ENCODE measurements at regions not wholly inside any gene's neighbourhood (a gene's known extent, or its start where the extent isn't known, plus 50 kb on each side); places are given as distances from the start of the nearest gene placed in this dataset.

DNA sequence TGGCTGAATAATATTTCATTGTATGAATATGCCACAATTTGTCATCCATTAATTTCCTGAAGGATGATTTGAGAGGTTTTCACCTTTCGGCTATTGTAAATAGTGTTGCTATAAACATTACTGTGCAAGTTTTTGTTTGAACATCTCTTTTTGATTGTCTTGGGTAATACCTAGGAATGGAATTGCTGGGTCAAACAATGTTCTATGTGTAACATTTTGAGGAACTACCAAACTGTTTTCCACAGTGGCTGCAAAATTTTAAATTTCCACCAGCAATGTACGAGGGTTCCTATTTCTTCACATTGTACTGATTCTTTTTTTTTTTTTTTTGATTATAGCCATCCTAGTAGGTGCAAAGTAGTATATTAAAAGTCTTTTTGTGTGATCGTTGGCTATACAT lies 63.8 kb upstream of the ANKH start:
- H3K9ac ChIP-seq (ENCODE audit: control insufficient read depth, insufficient read depth, low read length) = no peak overlapping the region
- ChIA-PET CTCF (interaction anchor here (1.4 kb wide), 1 partner anchor 68 kb away, joined by 3 read pairs; no protein-coding TSS in a partner anchor), SMC1A (ENCODE audit: uncharacterized antibody, unreplicated experiment) (no interaction called here), POLR2A (interaction anchor here (0.6 kb wide), 1 partner anchor 204 kb away, joined by 3 read pairs; no protein-coding TSS in a partner anchor), RAD21 (ENCODE audit: unreplicated experiment) (no interaction called here)
- 37% methylated on average over 3 of the region's 3 CpGs for WGBS (ENCODE audit: insufficient coverage, insufficient replicate concordance, low lambda C conversion rate, missing lambda C conversion rate)
- no peaks in the 10 kb centered on the region for H3K36me3 ChIP-seq (ENCODE audit: control insufficient read depth in 2 of 2, insufficient read depth in 2 of 2, low read length in 1 of 2)
- H3K9me3 ChIP-seq (replicated peaks; ENCODE audit: control insufficient read depth, insufficient read depth, low read length) = no peaks in the 10 kb centered on the region
- DNase-seq (ENCODE audit: low read depth, low spot score) = no peak
- intact Hi-C loops (cut with micrococcal nuclease; ENCODE audit: unreplicated experiment) = no loop called here
- H3K4me3 ChIP-seq = no peak overlapping the region
- H4K20me1 ChIP-seq (ENCODE audit: control insufficient read depth, insufficient read depth) = no peaks in the 10 kb centered on the region
- no peak for FAIRE-seq
- no TSS peak for BruUV-seq (replicated peaks)
- no peak overlapping the region for H3K27ac ChIP-seq (ENCODE audit: control insufficient read depth, insufficient read depth)
- ATAC-seq = no peak
- in situ Hi-C loops (cut with MboI) = no loop called here
- H3K27me3 ChIP-seq (replicated peaks in 1 of 2; ENCODE audit: control insufficient read depth in 2 of 2, insufficient read depth in 2 of 2, low read length in 1 of 2) = no peaks in the 10 kb centered on the region
- TF ChIP-seq, protein P1, sequence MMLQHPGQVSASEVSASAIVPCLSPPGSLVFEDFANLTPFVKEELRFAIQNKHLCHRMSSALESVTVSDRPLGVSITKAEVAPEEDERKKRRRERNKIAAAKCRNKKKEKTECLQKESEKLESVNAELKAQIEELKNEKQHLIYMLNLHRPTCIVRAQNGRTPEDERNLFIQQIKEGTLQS (IDR thresholded peaks at IDR 0.05; ENCODE audit: borderline replicate concordance, extremely low read depth, low read depth, low read length) = no peak
- TF ChIP-seq SUPT20H (IDR thresholded peaks at IDR 0.05; ENCODE audit: borderline replicate concordance, control insufficient read depth, low read depth, low read length) = no peak
- TF ChIP-seq FOS (IDR thresholded peaks at IDR 0.05; ENCODE audit: borderline replicate concordance, extremely low read depth, insufficient read length) = no peak
- TF ChIP-seq ESRRA (IDR thresholded peaks at IDR 0.05; ENCODE audit: low read length) = no peak
- no peak for TF ChIP-seq PAX5 (IDR thresholded peaks at IDR 0.05; ENCODE audit: borderline replicate concordance, low read depth, low read length)
- TF ChIP-seq SIN3A (IDR thresholded peaks at IDR 0.05; ENCODE audit: low read depth, low read length) = no peak
- no peak for TF ChIP-seq ATF7 (IDR thresholded peaks at IDR 0.05; ENCODE audit: low read depth)
- no peak for TF ChIP-seq FOXM1 (IDR thresholded peaks at IDR 0.05; ENCODE audit: low read depth, low read length)
- TF ChIP-seq TCF12 (IDR thresholded peaks at IDR 0.05; ENCODE audit: low read depth, low read length) = no peak
- TF ChIP-seq, protein P2, sequence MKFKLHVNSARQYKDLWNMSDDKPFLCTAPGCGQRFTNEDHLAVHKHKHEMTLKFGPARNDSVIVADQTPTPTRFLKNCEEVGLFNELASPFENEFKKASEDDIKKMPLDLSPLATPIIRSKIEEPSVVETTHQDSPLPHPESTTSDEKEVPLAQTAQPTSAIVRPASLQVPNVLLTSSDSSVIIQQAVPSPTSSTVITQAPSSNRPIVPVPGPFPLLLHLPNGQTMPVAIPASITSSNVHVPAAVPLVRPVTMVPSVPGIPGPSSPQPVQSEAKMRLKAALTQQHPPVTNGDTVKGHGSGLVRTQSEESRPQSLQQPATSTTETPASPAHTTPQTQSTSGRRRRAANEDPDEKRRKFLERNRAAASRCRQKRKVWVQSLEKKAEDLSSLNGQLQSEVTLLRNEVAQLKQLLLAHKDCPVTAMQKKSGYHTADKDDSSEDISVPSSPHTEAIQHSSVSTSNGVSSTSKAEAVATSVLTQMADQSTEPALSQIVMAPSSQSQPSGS (IDR thresholded peaks at IDR 0.05; ENCODE audit: low read length) = no peak
- TF ChIP-seq EGR1 (IDR thresholded peaks at IDR 0.05; ENCODE audit: borderline replicate concordance in 1 of 2, low read depth in 2 of 2, low read length in 2 of 2) = no peak
- no peak overlapping the region for H3K4me2 ChIP-seq (ENCODE audit: control insufficient read depth, insufficient read depth)
- no peaks in the 10 kb centered on the region for H3K79me2 ChIP-seq (ENCODE audit: control insufficient read depth, insufficient read depth, low read length)
- H2AFZ ChIP-seq (ENCODE audit: control insufficient read depth, low read depth, low read length) = no peak overlapping the region
- H3K4me1 ChIP-seq (ENCODE audit: control insufficient read depth, insufficient read depth, low read length) = no peaks in the 10 kb centered on the region
